ENCODE measurements at regions not wholly inside any gene's neighbourhood (a gene's known extent, or its start where the extent isn't known, plus 50 kb on each side); places are given as distances from the start of the nearest gene placed in this dataset.

DNA sequence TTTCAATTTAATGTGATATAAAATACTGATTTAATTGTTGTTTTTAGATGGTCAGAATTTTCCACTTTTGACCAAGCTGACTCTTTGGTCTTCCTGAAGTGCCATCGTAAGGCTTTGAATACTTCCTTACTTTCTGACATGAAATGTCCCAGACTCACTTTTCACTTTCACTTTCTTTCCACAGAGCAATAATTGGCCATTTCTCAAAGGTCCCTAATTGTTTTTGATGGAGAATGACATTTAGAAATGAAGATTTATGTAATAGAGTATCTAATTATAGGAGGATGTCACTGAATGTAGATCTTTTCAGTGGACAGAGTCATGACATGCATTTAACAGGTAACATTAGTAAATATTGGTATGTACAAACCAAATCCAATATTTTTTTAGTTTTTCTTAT lies 1141.6 kb downstream of the KCNT2 start:
- H3K27ac ChIP-seq = no peak overlapping the region
- 68% methylated on average over 1 of the region's 1 CpG for WGBS
- TF ChIP-seq CTCF (IDR thresholded peaks at IDR 0.05) (no peak), POLR2A (IDR thresholded peaks at IDR 0.05) (no peak), EP300 (IDR thresholded peaks at IDR 0.05) (no peak), POLR2AphosphoS5 (IDR thresholded peaks at IDR 0.05) (no peak)

GRCh38 chr1:195462646-195463045 lies 1145.6 kb downstream of the KCNT2 start:
- Histone ChIP-seq H3K4me3 (no peak overlapping the region), H3K4me1 (no peaks in the 10 kb centered on the region), H3K36me3 (no peaks in the 10 kb centered on the region), H3K27ac (no peak overlapping the region), H3K9me3 (no peaks in the 10 kb centered on the region), H3K27me3 (no peaks in the 10 kb centered on the region)
- DNase-seq (ENCODE audit: low spot score in 2 of 2) = no peak
- TF ChIP-seq POLR2A (IDR thresholded peaks at IDR 0.05) = no peak
- TF ChIP-seq CTCF (IDR thresholded peaks at IDR 0.05) = no peak
- TF ChIP-seq POLR2AphosphoS5 (IDR thresholded peaks at IDR 0.05) = no peak
- TF ChIP-seq EP300 (IDR thresholded peaks at IDR 0.05) = no peak

More for the DNA sequence above, 1141.6 kb downstream of the KCNT2 start:
- H3K4me1 ChIP-seq = no peaks in the 10 kb centered on the region
- no peak overlapping the region for H3K4me3 ChIP-seq
- H3K36me3 ChIP-seq = no peaks in the 10 kb centered on the region
- no peaks in the 10 kb centered on the region for H3K27me3 ChIP-seq
- DNase-seq (ENCODE audit: low spot score in 2 of 2) = no peak
- no peaks in the 10 kb centered on the region for H3K9me3 ChIP-seq

- Histone ChIP-seq H3K4me1 (no peaks in the 10 kb centered on the region), H3K27ac (no peak overlapping the region), H3K36me3 (no peaks in the 10 kb centered on the region), H3K9me3 (no peaks in the 10 kb centered on the region), H3K27me3 (no peaks in the 10 kb centered on the region), H3K4me3 (no peak overlapping the region)
- 88% methylated on average over 2 of the region's 2 CpGs for WGBS
- TF ChIP-seq POLR2A (IDR thresholded peaks at IDR 0.05) = no peak
- TF ChIP-seq POLR2AphosphoS5 (IDR thresholded peaks at IDR 0.05) = no peak
- no peak for TF ChIP-seq CTCF (IDR thresholded peaks at IDR 0.05)
- TF ChIP-seq EP300 (IDR thresholded peaks at IDR 0.05) = no peak
- DNase-seq (ENCODE audit: low spot score in 2 of 2) = no peak
Observed at GRCh38 chr1:195462152-195462551, 1146.1 kb downstream of the KCNT2 start.

GRCh38 chr1:195458365-195458764 lies 1149.9 kb downstream of the KCNT2 start:
- DNase-seq (ENCODE audit: low spot score in 2 of 2) = no peak
- H3K9me3 ChIP-seq = no peaks in the 10 kb centered on the region
- no peaks in the 10 kb centered on the region for H3K36me3 ChIP-seq
- no peak for TF ChIP-seq EP300 (IDR thresholded peaks at IDR 0.05)
- TF ChIP-seq POLR2AphosphoS5 (IDR thresholded peaks at IDR 0.05) = no peak
- TF ChIP-seq POLR2A (IDR thresholded peaks at IDR 0.05) = no peak
- no peak for TF ChIP-seq CTCF (IDR thresholded peaks at IDR 0.05)
- H3K4me1 ChIP-seq = no peaks in the 10 kb centered on the region
- H3K27ac ChIP-seq = no peak overlapping the region
- H3K4me3 ChIP-seq = no peak overlapping the region
- H3K27me3 ChIP-seq = no peaks in the 10 kb centered on the region

DNA sequence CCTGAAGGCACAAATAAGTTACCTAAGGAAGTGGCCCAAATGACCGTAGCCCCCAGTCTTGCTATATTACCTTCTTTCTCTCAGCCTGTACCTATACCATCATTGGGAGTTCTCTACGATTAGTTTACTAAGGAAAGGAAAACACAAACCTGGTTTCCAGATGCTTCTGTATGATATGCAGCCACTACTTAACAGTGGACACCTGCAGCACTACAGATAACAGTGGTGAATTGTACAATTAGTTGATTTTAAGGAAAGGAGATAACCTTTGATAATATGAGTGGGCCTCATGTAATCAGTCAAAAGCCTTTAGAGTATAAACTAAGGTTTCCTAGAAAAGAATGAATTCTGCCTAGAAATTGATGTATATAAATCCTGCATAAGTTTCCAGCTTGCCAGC lies 1157.4 kb downstream of the KCNT2 start:
- 65% methylated on average over 2 of the region's 2 CpGs for WGBS

More for the DNA sequence above, 1157.4 kb downstream of the KCNT2 start:
- H3K9me3 ChIP-seq = peaks cover 6% of the 10 kb centered on the region
- no peak overlapping the region for H3K4me3 ChIP-seq
- DNase-seq (ENCODE audit: low spot score in 2 of 2) = no peak
- no peaks in the 10 kb centered on the region for H3K27me3 ChIP-seq
- H3K4me1 ChIP-seq = no peaks in the 10 kb centered on the region
- no peak overlapping the region for H3K27ac ChIP-seq
- TF ChIP-seq POLR2AphosphoS5 (IDR thresholded peaks at IDR 0.05) (no peak), CTCF (IDR thresholded peaks at IDR 0.05) (no peak), POLR2A (IDR thresholded peaks at IDR 0.05) (no peak), EP300 (IDR thresholded peaks at IDR 0.05) (no peak)
- no peaks in the 10 kb centered on the region for H3K36me3 ChIP-seq
